BJ (cell line): ENCODE measurements at regions not wholly inside any gene's neighbourhood (a gene's known extent, or its start where the extent isn't known, plus 50 kb on each side); places are given as distances from the start of the nearest gene placed in this dataset.

Source experiments
- CTCF ChIA-PET: fragments of 350-600 bp; formaldehyde crosslinking; extraction: SDS; loops from one replicate; lab custom pipeline; 2021; ENCODE audit warnings: antibody characterized with exemption, inconsistent platforms; lab: Yijun Ruan, JAX
- POLR2A ChIA-PET: fragments of 300-600 bp; sonication (Branson Sonifier 250); formaldehyde crosslinking; extraction: SDS; loops from one replicate; lab custom pipeline; 2021; ENCODE audit warnings: antibody characterized with exemption; lab: Charles Lee
- DNase-seq: peaks from one replicate; pipeline ENCODE4 v3.0.0-alpha.2; 2011; ENCODE audit warnings: low read depth
- H3K27me3 ChIP-seq: 2 replicates; pipeline ENCODE4 v1.6.0; 2011; ENCODE audit warnings: low read length; ENCODE audit not compliant: control insufficient read depth, insufficient read depth
- H3K36me3 ChIP-seq: 2 replicates; pipeline ENCODE4 v1.5.1; 2011; ENCODE audit warnings: low read length; ENCODE audit not compliant: control insufficient read depth, insufficient read depth
- H3K4me3 ChIP-seq: 2 replicates; pipeline ENCODE4 v1.5.1; 2011; ENCODE audit warnings: low read depth, mild to moderate bottlenecking, control low read depth, low read length
- CTCF ChIP-seq: IDR thresholded peaks from 2 replicates; pipeline ENCODE4 v1.5.1; 2011; ENCODE audit warnings: low read depth, mild to moderate bottlenecking, control low read depth, inconsistent platforms, low read length, moderate library complexity; ENCODE audit not compliant: insufficient read depth

GRCh38 chr3:59131016-59131766 lies 81.4 kb upstream of the CFAP20DC start:
- Histone ChIP-seq H3K36me3 (no peaks in the 10 kb centered on the region), H3K4me3 (no peak overlapping the region), H3K27me3 (no peaks in the 10 kb centered on the region)
- CTCF ChIA-PET, result interaction anchor here (0.7 kb wide), 1 partner anchor 78 kb away, joined by 3 read pairs; no protein-coding TSS in a partner anchor
- no peak for TF ChIP-seq CTCF
- POLR2A ChIA-PET, result no interaction called here
- DNase-seq, result peak; percentile 36

- ChIA-PET POLR2A (no interaction called here), CTCF (no interaction called here)
- no peak for DNase-seq
- Histone ChIP-seq H3K36me3 (no peaks in the 10 kb centered on the region), H3K4me3 (no peak overlapping the region), H3K27me3 (no peaks in the 10 kb centered on the region)
- TF ChIP-seq CTCF, result no peak
These were observed 78.9 kb upstream of the CFAP20DC start for GRCh38 chr3:59128685-59129084.

- Histone ChIP-seq H3K27me3 (no peaks in the 10 kb centered on the region), H3K36me3 (no peaks in the 10 kb centered on the region), H3K4me3 (no peak overlapping the region)
- ChIA-PET CTCF (interaction anchor here (0.6 to 1.4 kb wide), 3 partner anchors 483 to 563 kb away, joined by 3 read pairs; no protein-coding TSS in a partner anchor), POLR2A (interaction anchor here (0.6 to 0.7 kb wide), 2 partner anchors 12 to 289 kb away, joined by 3 read pairs; no protein-coding TSS in a partner anchor)
- peak; percentile 71 for DNase-seq
- no peak for TF ChIP-seq CTCF
These were observed 77.2 kb upstream of the CFAP20DC start for GRCh38 chr3:59127071-59127470.

GRCh38 chr3:59126446-59126845 lies 76.6 kb upstream of the CFAP20DC start:
- DNase-seq, result no peak
- Histone ChIP-seq H3K36me3 (no peaks in the 10 kb centered on the region), H3K4me3 (no peak overlapping the region), H3K27me3 (no peaks in the 10 kb centered on the region)
- no peak for TF ChIP-seq CTCF
- POLR2A ChIA-PET, result interaction anchor here (0.7 kb wide), 1 partner anchor 289 kb away, joined by 3 read pairs; no protein-coding TSS in a partner anchor
- CTCF ChIA-PET, result interaction anchor here (1.1 to 2.1 kb wide), 3 partner anchors 11 to 562 kb away, joined by 3 to 7 read pairs (median 3); no protein-coding TSS in a partner anchor

- POLR2A ChIA-PET, result no interaction called here
- CTCF ChIA-PET, result interaction anchor here (0.7 kb wide), 1 partner anchor 17 kb away, joined by 3 read pairs; no protein-coding TSS in a partner anchor
- no peak for TF ChIP-seq CTCF
- no peak overlapping the region for H3K4me3 ChIP-seq
- H3K27me3 ChIP-seq, result no peaks in the 10 kb centered on the region
- no peaks in the 10 kb centered on the region for H3K36me3 ChIP-seq
- DNase-seq, result no peak
These were observed 71.7 kb upstream of the CFAP20DC start for GRCh38 chr3:59121346-59122144.
